Neural cell (in vitro differentiated cells): ENCODE measurements at regions not wholly inside any gene's neighbourhood (a gene's known extent, or its start where the extent isn't known, plus 50 kb on each side); places are given as distances from the start of the nearest gene placed in this dataset.

Experiments
- H2AFZ ChIP-seq: fragments of 200-600, 300-800 bp; sonication (generic), shearing (Covaris generic); 2 replicates; pipeline ENCODE4 v1.6.0; 2014; ENCODE audit warnings: low read depth, mild to moderate bottlenecking, antibody characterized with exemption, low read length, moderate library complexity
- H3F3A ChIP-seq: fragments of 200-600 bp; shearing (Covaris generic); 2 replicates; pipeline ENCODE4 v1.6.1; 2016; ENCODE audit warnings: mild to moderate bottlenecking, moderate library complexity, mixed read lengths, antibody characterized with exemption, low read length; ENCODE audit not compliant: insufficient read depth, poor library complexity, severe bottlenecking
- H3K27ac ChIP-seq: fragments of 200-600, 300-800 bp; sonication (generic), shearing (Covaris generic); 2 replicates; pipeline ENCODE4 v1.5.1; 2014; ENCODE audit warnings: mild to moderate bottlenecking, low read length, moderate library complexity
- H3K27me3 ChIP-seq: fragments of 300-800, 200-600 bp; sonication (generic), shearing (Covaris generic); 2 replicates; pipeline ENCODE4 v1.6.0; 2014; ENCODE audit warnings: mild to moderate bottlenecking, low read depth, low read length, moderate library complexity; ENCODE audit not compliant: insufficient read depth
- H3K36me3 ChIP-seq: fragments of 300-800, 200-600 bp; sonication (generic), shearing (Covaris generic); 2 replicates; pipeline ENCODE4 v1.5.1; 2014; ENCODE audit warnings: mild to moderate bottlenecking, antibody characterized with exemption, low read length, moderate library complexity; ENCODE audit not compliant: insufficient read depth
- H3K4me2 ChIP-seq: fragments of 300-800, 200-600 bp; sonication (generic), shearing (Covaris generic); 2 replicates; pipeline ENCODE4 v1.6.0; 2014; ENCODE audit warnings: mild to moderate bottlenecking, low read length
- H3K4me3 ChIP-seq: fragments of 300-800, 200-600 bp; sonication (generic), shearing (Covaris generic); 2 replicates; pipeline ENCODE4 v1.5.1; 2014; ENCODE audit warnings: mild to moderate bottlenecking, low read length, moderate library complexity
- H3K79me2 ChIP-seq: fragments of 200-600 bp; shearing (Covaris generic); replicated peaks from 2 replicates; pipeline ENCODE4 v1.6.0; 2014; ENCODE audit warnings: mild to moderate bottlenecking, low read length, moderate library complexity; ENCODE audit not compliant: insufficient read depth
- H3K9ac ChIP-seq: fragments of 300-800, 200-600 bp; sonication (generic), shearing (Covaris generic); 2 replicates; pipeline ENCODE4 v1.6.1; 2016; ENCODE audit warnings: mild to moderate bottlenecking, low read length, mixed read lengths
- H3K9me2 ChIP-seq: fragments of 200-600 bp; shearing (Covaris generic); 2 replicates; pipeline ENCODE4 v1.6.1; 2016; ENCODE audit warnings: mild to moderate bottlenecking, low read length, mixed read lengths; ENCODE audit not compliant: insufficient read depth
- H3K9me3 ChIP-seq: fragments of 200-600, 300-800 bp; sonication (generic), shearing (Covaris generic); 2 replicates; pipeline ENCODE4 v1.6.1; 2016; ENCODE audit warnings: mild to moderate bottlenecking, mixed run types, low read length, moderate library complexity, mixed read lengths
- H4K20me1 ChIP-seq: fragments of 200-600 bp; shearing (Covaris generic); 2 replicates; pipeline ENCODE4 v1.6.1; 2016; ENCODE audit warnings: mild to moderate bottlenecking, mixed run types; ENCODE audit not compliant: insufficient read depth
- EP300 ChIP-seq: fragments of 450-650 bp; conservative IDR thresholded peaks from 2 replicates; pipeline ENCODE4 v1.6.1; 2014; ENCODE audit warnings: antibody characterized with exemption, mild to moderate bottlenecking, moderate library complexity; ENCODE audit not compliant: poor library complexity, severe bottlenecking
- EZH2 ChIP-seq: fragments of 200-600, 300-800 bp; shearing (Covaris generic), sonication (generic); IDR thresholded peaks from 2 replicates; pipeline ENCODE4 v1.6.1; 2014; ENCODE audit warnings: antibody characterized with exemption, low read length, borderline replicate concordance, mild to moderate bottlenecking; ENCODE audit not compliant: insufficient read depth, poor library complexity, severe bottlenecking
- MXI1 ChIP-seq: fragments of 450-650 bp; conservative IDR thresholded peaks from 2 replicates; pipeline ENCODE4 v1.6.1; 2014; ENCODE audit warnings: antibody characterized with exemption, mild to moderate bottlenecking; ENCODE audit not compliant: poor library complexity, severe bottlenecking
- POLR2AphosphoS5 ChIP-seq: IDR thresholded peaks from 2 replicates; pipeline ENCODE4 v1.6.1; 2012
- RAD21 ChIP-seq: fragments of 450-650 bp; conservative IDR thresholded peaks from 2 replicates; pipeline ENCODE4 v1.6.1; 2014; ENCODE audit warnings: antibody characterized with exemption, mild to moderate bottlenecking, moderate library complexity
- SMC3 ChIP-seq: fragments of 450-650 bp; conservative IDR thresholded peaks from 2 replicates; pipeline ENCODE4 v1.6.1; 2014; ENCODE audit warnings: antibody characterized with exemption, mild to moderate bottlenecking, moderate library complexity; ENCODE audit not compliant: poor library complexity
- TAF1 ChIP-seq: IDR thresholded peaks from 2 replicates; pipeline ENCODE4 v1.6.1; 2012; ENCODE audit warnings: low read depth
- TF ChIP-seq, protein P1 (sequence below): IDR thresholded peaks from 2 replicates; pipeline ENCODE4 v1.6.1; 2012; ENCODE audit warnings: borderline replicate concordance
- TF ChIP-seq, protein P2 (sequence below): fragments of 450-650 bp; IDR thresholded peaks from 2 replicates; pipeline ENCODE4 v1.5.1; 2014; ENCODE audit warnings: antibody characterized with exemption, mild to moderate bottlenecking, moderate library complexity; ENCODE audit not compliant: poor library complexity, severe bottlenecking

DNA sequence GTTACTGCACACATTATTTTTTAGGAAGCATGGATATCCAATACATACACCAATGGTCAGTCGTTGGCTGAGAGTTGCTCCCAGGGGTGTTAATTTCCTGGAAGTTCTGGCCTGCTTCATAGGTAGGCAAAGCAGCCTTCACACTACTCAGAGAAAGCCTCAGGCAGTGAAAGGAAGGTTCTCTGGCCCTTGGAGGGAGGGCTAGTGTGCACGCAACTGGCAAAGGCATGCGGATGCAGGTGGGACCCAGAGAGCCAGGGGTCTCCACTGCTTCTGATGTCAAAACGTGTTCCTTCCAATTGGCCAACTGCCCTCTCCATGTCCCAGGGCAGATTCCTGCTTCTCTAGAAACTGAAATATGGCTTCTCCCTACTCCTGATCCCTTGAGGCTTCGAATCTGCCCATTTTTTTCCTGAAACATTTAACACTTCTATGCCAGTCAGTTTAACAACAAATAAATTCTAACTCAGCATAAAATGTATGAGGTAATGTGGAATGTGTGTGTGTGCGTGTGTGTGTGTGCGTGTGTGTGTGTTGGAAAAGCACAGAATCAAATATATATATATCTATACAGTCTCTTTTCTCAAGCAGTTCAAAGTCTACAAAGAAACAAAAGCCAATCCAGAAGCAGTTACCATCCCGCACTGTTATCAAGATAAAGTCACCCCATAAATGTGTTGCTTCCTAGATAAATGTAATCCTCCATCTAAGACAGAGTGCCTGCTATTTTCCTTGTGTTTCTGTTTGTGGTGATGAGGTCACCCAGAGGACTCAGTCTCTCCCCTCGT is 94.0 kb upstream of the HIVEP1 start:
- Histone ChIP-seq H3K9me2 (no peaks in the 10 kb centered on the region), H3K27me3 (no peaks in the 10 kb centered on the region), H3F3A (no peaks in the 10 kb centered on the region), H3K4me2 (no peak overlapping the region), H3K9ac (peak overlapping the region; percentile 18), H3K27ac (peak overlapping the region; percentile 48), H3K36me3 (no peaks in the 10 kb centered on the region), H3K4me3 (no peak overlapping the region), H4K20me1 (no peaks in the 10 kb centered on the region), H2AFZ (no peak overlapping the region), H3K79me2 (no peaks in the 10 kb centered on the region), H3K9me3 (no peaks in the 10 kb centered on the region)
- TF ChIP-seq SMC3 (no peak), EZH2 (no peak), POLR2AphosphoS5 (no peak), RAD21 (no peak)
- TF ChIP-seq, protein P1, sequence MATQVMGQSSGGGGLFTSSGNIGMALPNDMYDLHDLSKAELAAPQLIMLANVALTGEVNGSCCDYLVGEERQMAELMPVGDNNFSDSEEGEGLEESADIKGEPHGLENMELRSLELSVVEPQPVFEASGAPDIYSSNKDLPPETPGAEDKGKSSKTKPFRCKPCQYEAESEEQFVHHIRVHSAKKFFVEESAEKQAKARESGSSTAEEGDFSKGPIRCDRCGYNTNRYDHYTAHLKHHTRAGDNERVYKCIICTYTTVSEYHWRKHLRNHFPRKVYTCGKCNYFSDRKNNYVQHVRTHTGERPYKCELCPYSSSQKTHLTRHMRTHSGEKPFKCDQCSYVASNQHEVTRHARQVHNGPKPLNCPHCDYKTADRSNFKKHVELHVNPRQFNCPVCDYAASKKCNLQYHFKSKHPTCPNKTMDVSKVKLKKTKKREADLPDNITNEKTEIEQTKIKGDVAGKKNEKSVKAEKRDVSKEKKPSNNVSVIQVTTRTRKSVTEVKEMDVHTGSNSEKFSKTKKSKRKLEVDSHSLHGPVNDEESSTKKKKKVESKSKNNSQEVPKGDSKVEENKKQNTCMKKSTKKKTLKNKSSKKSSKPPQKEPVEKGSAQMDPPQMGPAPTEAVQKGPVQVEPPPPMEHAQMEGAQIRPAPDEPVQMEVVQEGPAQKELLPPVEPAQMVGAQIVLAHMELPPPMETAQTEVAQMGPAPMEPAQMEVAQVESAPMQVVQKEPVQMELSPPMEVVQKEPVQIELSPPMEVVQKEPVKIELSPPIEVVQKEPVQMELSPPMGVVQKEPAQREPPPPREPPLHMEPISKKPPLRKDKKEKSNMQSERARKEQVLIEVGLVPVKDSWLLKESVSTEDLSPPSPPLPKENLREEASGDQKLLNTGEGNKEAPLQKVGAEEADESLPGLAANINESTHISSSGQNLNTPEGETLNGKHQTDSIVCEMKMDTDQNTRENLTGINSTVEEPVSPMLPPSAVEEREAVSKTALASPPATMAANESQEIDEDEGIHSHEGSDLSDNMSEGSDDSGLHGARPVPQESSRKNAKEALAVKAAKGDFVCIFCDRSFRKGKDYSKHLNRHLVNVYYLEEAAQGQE, result no peak
- TF ChIP-seq, protein P2, sequence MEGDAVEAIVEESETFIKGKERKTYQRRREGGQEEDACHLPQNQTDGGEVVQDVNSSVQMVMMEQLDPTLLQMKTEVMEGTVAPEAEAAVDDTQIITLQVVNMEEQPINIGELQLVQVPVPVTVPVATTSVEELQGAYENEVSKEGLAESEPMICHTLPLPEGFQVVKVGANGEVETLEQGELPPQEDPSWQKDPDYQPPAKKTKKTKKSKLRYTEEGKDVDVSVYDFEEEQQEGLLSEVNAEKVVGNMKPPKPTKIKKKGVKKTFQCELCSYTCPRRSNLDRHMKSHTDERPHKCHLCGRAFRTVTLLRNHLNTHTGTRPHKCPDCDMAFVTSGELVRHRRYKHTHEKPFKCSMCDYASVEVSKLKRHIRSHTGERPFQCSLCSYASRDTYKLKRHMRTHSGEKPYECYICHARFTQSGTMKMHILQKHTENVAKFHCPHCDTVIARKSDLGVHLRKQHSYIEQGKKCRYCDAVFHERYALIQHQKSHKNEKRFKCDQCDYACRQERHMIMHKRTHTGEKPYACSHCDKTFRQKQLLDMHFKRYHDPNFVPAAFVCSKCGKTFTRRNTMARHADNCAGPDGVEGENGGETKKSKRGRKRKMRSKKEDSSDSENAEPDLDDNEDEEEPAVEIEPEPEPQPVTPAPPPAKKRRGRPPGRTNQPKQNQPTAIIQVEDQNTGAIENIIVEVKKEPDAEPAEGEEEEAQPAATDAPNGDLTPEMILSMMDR, result no peak

DNA sequence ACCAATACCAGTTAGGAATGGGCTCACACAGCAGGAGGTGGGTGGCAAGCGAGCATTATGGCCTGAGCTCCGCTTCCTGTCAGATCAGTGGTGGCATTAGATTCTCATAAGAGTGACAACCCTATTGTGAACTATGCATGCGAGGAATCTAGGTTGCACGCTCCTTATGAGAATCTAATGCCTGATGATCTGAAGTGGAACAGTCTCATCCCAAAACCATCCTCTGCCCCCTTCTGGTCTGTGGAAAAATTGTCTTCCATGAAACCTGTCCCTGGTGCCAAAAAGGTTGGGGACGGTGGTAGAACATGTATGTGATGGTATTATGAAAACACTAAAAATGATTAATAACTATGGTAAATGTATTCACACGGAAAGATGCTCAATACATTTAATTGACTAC is 99.7 kb upstream of the HIVEP1 start:
- Histone ChIP-seq H3K36me3 (no peaks in the 10 kb centered on the region), H3K4me3 (no peak overlapping the region), H3F3A (peaks cover 7% of the 10 kb centered on the region), H3K79me2 (no peaks in the 10 kb centered on the region), H3K9ac (no peak overlapping the region), H3K4me2 (no peak overlapping the region), H4K20me1 (no peaks in the 10 kb centered on the region), H3K9me3 (no peaks in the 10 kb centered on the region), H3K9me2 (no peaks in the 10 kb centered on the region), H3K27me3 (no peaks in the 10 kb centered on the region), H2AFZ (no peak overlapping the region), H3K27ac (no peak overlapping the region)
- no peak for TF ChIP-seq EZH2
- no peak for TF ChIP-seq EP300
- TF ChIP-seq SMC3, result no peak
- TF ChIP-seq, protein P1, result no peak
- no peak for TF ChIP-seq POLR2AphosphoS5
- no peak for TF ChIP-seq MXI1
- TF ChIP-seq RAD21, result no peak
- TF ChIP-seq TAF1, result no peak
- TF ChIP-seq, protein P2, result no peak
